Adrenal gland (tissue), 9 donors: ENCODE measurements at regions not wholly inside any gene's neighbourhood (a gene's known extent, or its start where the extent isn't known, plus 50 kb on each side); places are given as distances from the start of the nearest gene placed in this dataset.

Experiments
- DNase-seq, 7 donors: peaks; one replicate each; pipeline ENCODE4 v3.0.0-alpha.2; 2019 to 2020
- H3K27ac ChIP-seq, 5 donors: fragments of 200-600 bp; sonication (generic) in 4 of 5; 1 replicate in 3 of 5; 2 replicates in 2 of 5; pipeline versions ENCODE4 v1.5.1 to v1.8.0; 2016 to 2020; ENCODE audit warnings: mild to moderate bottlenecking in 1 of 5
- H3K27me3 ChIP-seq: fragments of 200-600 bp; 2 replicates; pipeline ENCODE4 v1.8.0; 2021
- H3K36me3 ChIP-seq, 2 donors: fragments of 200-600 bp; replicated peaks in 1 of 2; 1 replicate in 1 of 2; 2 replicates in 1 of 2; pipeline versions ENCODE4 v1.5.1 to v1.8.0; 2018 to 2022
- H3K4me1 ChIP-seq, 2 donors: fragments of 200-600 bp; replicated peaks in 1 of 2; 1 replicate in 1 of 2; 2 replicates in 1 of 2; pipeline versions ENCODE4 v1.5.1 to v1.8.0; 2018 to 2021
- H3K4me3 ChIP-seq, 4 donors: fragments of 200-600 bp; sonication (generic) in 3 of 4; one replicate each; pipeline ENCODE4 v1.5.1; 2016 to 2018
- H3K9me3 ChIP-seq, 3 donors: fragments of 200-600 bp; sonication (generic) in 1 of 3; replicated peaks in 1 of 3; 1 replicate in 2 of 3; 2 replicates in 1 of 3; pipeline versions ENCODE4 v1.5.1 to v1.8.0; 2016 to 2021
- CTCF ChIP-seq, 6 experiments: fragments of 450-650 bp in 4 of 6; fragments of 200-600 bp in 2 of 6; sonication (generic) in 1 of 6; IDR thresholded peaks; 1 replicate in 5 of 6; 2 replicates in 1 of 6; pipeline versions ENCODE4 v1.5.1 to v1.8.0; 2016 to 2021; ENCODE audit warnings: antibody characterized with exemption in 6 of 6, mild to moderate bottlenecking in 2 of 6, moderate library complexity in 1 of 6
- POLR2A ChIP-seq, 2 donors: fragments of 450-650 bp; IDR thresholded peaks; one replicate each; pipeline ENCODE4 v1.6.1; 2017; ENCODE audit warnings: antibody characterized with exemption in 2 of 2, mild to moderate bottlenecking in 2 of 2, moderate library complexity in 1 of 2
- WGBS, 4 donors: extraction: QIAGEN DNeasy Blood & Tissue Kit in 2 of 4; methylation state at CpG; one replicate each; pipeline versions ENCODE4 v1.1.5 to v1.1.7; 2013 to 2017; 5-methylcytosine and 5-hydroxymethylcytosine counted together
- intact Hi-C, 2 donors: fragments of 100-400 bp; cut with DNase I; formaldehyde crosslinking; loops; one replicate each; pipeline versions ENCODE4 v1.14.1 to v1.15.0; 2022 to 2023
- donor health status: healthy with polysubstance abuse.
- donor health status: Bipolar disorder and iron deficiency.
- donor health status: DM: yes; HTN: yes; CAD: no.
- donor health status: DM: no; HTN: no; CAD: no.
- donor health status: DM: no; HTN: no; CAD: no.

DNA sequence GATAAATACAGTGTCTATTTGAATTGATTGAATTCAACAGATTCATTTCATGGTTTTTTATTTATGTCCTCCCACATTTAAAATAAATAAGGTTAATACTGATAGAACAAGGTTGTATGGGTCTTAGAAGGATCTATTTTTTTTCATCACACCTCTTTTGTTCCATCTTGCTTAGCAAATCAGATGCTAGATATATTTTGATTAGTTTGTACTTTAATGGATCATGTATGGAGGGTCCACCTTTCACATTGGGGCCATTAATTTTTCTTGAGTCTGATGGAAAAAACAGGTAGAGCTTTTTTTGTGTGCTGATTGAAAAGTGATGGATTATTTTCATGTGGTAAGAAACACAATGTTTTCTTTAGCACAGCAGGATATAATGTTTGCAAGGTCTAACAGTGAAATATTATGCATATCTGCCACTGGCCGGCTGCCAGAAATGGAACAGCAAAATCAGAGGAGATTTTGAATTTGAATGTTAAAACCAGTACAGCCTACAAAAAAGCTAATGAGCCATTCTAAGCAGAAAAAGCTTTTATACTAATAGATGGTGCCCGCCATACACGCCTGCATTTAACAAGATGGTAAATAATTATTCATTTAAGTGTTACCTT lies 188.1 kb upstream of the ETAA1 start:
- no peaks in the 10 kb centered on the region for H3K9me3 ChIP-seq
- H3K36me3 ChIP-seq: no peaks in the 10 kb centered on the region
- H3K4me3 ChIP-seq: no peak overlapping the region
- no peaks in the 10 kb centered on the region for H3K27me3 ChIP-seq
- no peak overlapping the region for H3K27ac ChIP-seq
- peak in 1 of 7 donors; percentile 65 for DNase-seq
- intact Hi-C loops: no loop called here
- TF ChIP-seq POLR2A (IDR thresholded peaks at IDR 0.05) (no peak), CTCF (IDR thresholded peaks at IDR 0.05) (no peak)
- 72 to 75% (median 73%) methylated on average over 3 of the region's 3 CpGs for WGBS, 4 donors
- H3K4me1 ChIP-seq: no peaks in the 10 kb centered on the region

- no peak for DNase-seq
- no peak overlapping the region for H3K27ac ChIP-seq
- no peaks in the 10 kb centered on the region for H3K4me1 ChIP-seq
- no peaks in the 10 kb centered on the region for H3K27me3 ChIP-seq
- intact Hi-C loops: loop anchor here in 1 of 2 donors (10.0 kb wide), 1 partner anchor 776 kb away; the partner anchor contains the start of gene MEIS1
- H3K9me3 ChIP-seq: no peaks in the 10 kb centered on the region
- no peaks in the 10 kb centered on the region for H3K36me3 ChIP-seq
- no peak overlapping the region for H3K4me3 ChIP-seq
- WGBS, 4 donors: 68 to 89% (median 73%) methylated on average over 4 of the region's 4 CpGs
- TF ChIP-seq CTCF (IDR thresholded peaks at IDR 0.05): no peak
These were observed 186.7 kb upstream of the ETAA1 start for GRCh38 chr2:67210430-67210829.

- no peak for DNase-seq
- H3K4me1 ChIP-seq: peaks cover 0 to 4% of the 10 kb centered on the region in 2 donors
- H3K36me3 ChIP-seq: no peaks in the 10 kb centered on the region
- H3K27ac ChIP-seq: no peak overlapping the region
- intact Hi-C loops: loop anchor here in 1 of 2 donors (10.0 kb wide), 1 partner anchor 777 kb away; the partner anchor contains the start of gene MEIS1
- no peaks in the 10 kb centered on the region for H3K9me3 ChIP-seq
- TF ChIP-seq POLR2A (IDR thresholded peaks at IDR 0.05) (no peak), CTCF (IDR thresholded peaks at IDR 0.05) (no peak)
- no peaks in the 10 kb centered on the region for H3K27me3 ChIP-seq
- H3K4me3 ChIP-seq: no peak overlapping the region
- 64 to 82% (median 73%) methylated on average over 1 of the region's 1 CpG for WGBS, 4 donors
These were observed 184.9 kb upstream of the ETAA1 start for GRCh38 chr2:67212203-67212602.

GRCh38 chr2:67213270-67213670 lies 183.9 kb upstream of the ETAA1 start:
- Histone ChIP-seq H3K4me3 (no peak overlapping the region), H3K27me3 (no peaks in the 10 kb centered on the region), H3K4me1 (peaks cover 0 to 4% of the 10 kb centered on the region in 2 donors), H3K9me3 (no peaks in the 10 kb centered on the region), H3K27ac (peak overlapping the region in 1 of 5 donors; percentile 38), H3K36me3 (no peaks in the 10 kb centered on the region)
- intact Hi-C loops: loop anchor here in 1 of 2 donors (10.0 kb wide), 1 partner anchor 778 kb away; the partner anchor contains the start of gene MEIS1
- WGBS, 4 donors: 65 to 71% (median 69%) methylated on average over 8 of the region's 8 CpGs
- TF ChIP-seq CTCF (IDR thresholded peaks at IDR 0.05) (no peak), POLR2A (IDR thresholded peaks at IDR 0.05) (no peak)
- DNase-seq: peak in 2 of 7 donors; percentile 23 to 24
